Activated T-cell treated with anti-CD3 and anti-CD28 coated beads, Interleukin-2, amount 50 U/mL, for 72 hours (primary cell): ENCODE measurements at regions not wholly inside any gene's neighbourhood (a gene's known extent, or its start where the extent isn't known, plus 50 kb on each side); places are given as distances from the start of the nearest gene placed in this dataset.
"Not testable (repeated sequence)": the region's sequence is repeated elsewhere in the genome, so short reads cannot be mapped to it uniquely, and the experiment has no call there.

Experiments
- ATAC-seq, 2 donors: fragments of 150-1000 bp; cut with Tn5 transposase; replicated peaks in 1 of 2; 2 replicates each; pipeline ENCODE4 v1.10.0; 2021; ENCODE audit warnings: moderate library complexity in 2 of 2, mild to moderate bottlenecking in 1 of 2
- DNase-seq, 2 donors: peaks; one replicate each; pipeline ENCODE4 v3.0.0; 2021 to 2022; ENCODE audit warnings: mixed read lengths in 1 of 2
- H3K27ac Mint-ChIP-seq: one replicate; pipeline ENCODE4 v1.8.0; 2022; ENCODE audit warnings: mild to moderate bottlenecking, moderate library complexity, mixed read lengths
- H3K27me3 Mint-ChIP-seq: one replicate; pipeline ENCODE4 v1.8.0; 2022; ENCODE audit warnings: low read depth, mixed read lengths
- H3K36me3 Mint-ChIP-seq, 2 donors: one replicate each; pipeline ENCODE4 v1.8.0; 2022; ENCODE audit warnings: mixed read lengths in 2 of 2, mild to moderate bottlenecking in 1 of 2; ENCODE audit not compliant: insufficient read depth in 2 of 2
- H3K4me1 Mint-ChIP-seq: one replicate; pipeline ENCODE4 v1.8.0; 2022; ENCODE audit warnings: low read depth, mixed read lengths
- H3K4me3 Mint-ChIP-seq, 2 donors: one replicate each; pipeline ENCODE4 v1.8.0; 2022; ENCODE audit warnings: mild to moderate bottlenecking in 2 of 2, mixed read lengths in 2 of 2, moderate library complexity in 2 of 2
- H3K9me3 Mint-ChIP-seq, 2 donors: one replicate each; pipeline ENCODE4 v1.8.0; 2022; ENCODE audit warnings: mixed read lengths in 2 of 2

DNA sequence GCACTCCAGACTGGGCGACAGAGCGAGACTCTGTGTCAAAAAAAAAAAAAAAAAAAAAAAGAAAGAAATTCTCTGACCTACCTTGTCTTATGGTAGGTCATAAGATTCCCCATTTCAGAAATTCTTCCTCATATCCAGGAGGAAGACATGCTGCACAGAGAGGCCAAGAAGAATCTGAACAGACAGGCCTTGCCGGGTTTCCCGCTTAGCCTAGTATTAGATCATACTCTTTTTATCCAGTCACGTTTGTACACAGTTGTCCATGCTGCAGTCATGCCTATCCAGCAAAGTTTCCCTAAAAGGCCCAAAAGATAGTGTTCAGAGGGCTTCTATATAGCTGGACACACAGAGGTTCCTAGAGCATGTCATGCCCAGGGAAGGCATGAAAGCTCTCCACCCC lies 93.6 kb upstream of the CHODL start:
- ATAC-seq (no peak), DNase-seq (no peak)
- Mint-ChIP-seq H3K4me1 (no peaks in the 10 kb centered on the region), H3K27ac (no peak overlapping the region), H3K36me3 (no peaks in the 10 kb centered on the region), H3K9me3 (peaks cover 0 to 2% of the 10 kb centered on the region in 2 donors), H3K27me3 (no peaks in the 10 kb centered on the region), H3K4me3 (no peak overlapping the region)

DNA sequence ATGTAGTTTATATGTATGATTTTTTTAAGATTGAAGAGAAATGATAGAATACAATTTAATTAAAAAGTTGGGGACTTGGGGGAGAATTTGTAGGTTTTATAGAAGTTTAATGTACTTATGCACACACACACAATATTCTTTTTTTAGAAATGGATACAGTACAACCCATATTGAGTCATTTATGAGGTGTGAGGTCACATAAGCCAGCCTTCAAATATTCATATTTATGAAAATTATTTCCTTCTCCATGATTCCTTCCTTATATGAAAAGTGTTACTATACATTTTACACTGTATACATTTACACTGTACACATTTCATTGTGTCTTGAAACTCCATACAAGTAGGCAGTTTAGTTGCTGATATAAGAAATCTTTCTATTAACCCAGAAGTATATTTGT lies 96.2 kb upstream of the CHODL start:
- ATAC-seq, result no peak
- no peaks in the 10 kb centered on the region for H3K27me3 Mint-ChIP-seq

GRCh38 chr21:18147678-18148077 lies 97.0 kb upstream of the CHODL start:
- no peak for DNase-seq
- Mint-ChIP-seq H3K4me3 (no peak overlapping the region), H3K27me3 (no peaks in the 10 kb centered on the region), H3K9me3 (peaks cover 0 to 2% of the 10 kb centered on the region in 2 donors), H3K36me3 (no peaks in the 10 kb centered on the region), H3K27ac (no peak overlapping the region), H3K4me1 (no peaks in the 10 kb centered on the region)
- ATAC-seq, result no peak

More for the DNA sequence above, 96.2 kb upstream of the CHODL start:
- no peak for DNase-seq
- H3K9me3 Mint-ChIP-seq, result peaks cover 0 to 2% of the 10 kb centered on the region in 2 donors
- no peaks in the 10 kb centered on the region for H3K36me3 Mint-ChIP-seq
- H3K4me3 Mint-ChIP-seq, result no peak overlapping the region
- no peak overlapping the region for H3K27ac Mint-ChIP-seq
- no peaks in the 10 kb centered on the region for H3K4me1 Mint-ChIP-seq

- no peaks in the 10 kb centered on the region for H3K4me1 Mint-ChIP-seq
Observed at GRCh38 chr21:18146820-18147219, 97.8 kb upstream of the CHODL start.

DNA sequence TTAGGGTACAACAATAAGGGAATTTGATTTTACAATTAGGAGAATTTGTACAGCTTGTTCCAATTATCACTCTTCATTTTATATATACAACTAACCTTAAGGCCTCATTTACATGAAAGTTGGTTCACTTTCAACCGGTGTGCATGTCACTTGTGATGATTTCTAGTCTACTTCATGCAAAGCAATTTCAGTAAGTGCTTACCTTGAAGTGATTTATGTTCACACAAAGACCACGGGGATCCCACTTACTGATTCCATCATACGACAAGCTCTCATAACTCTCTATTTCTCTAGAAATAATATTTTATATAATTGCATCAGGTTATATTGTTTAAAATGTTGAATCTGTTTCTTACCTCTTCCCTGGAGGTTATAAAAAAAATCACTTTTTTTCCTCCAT lies 100.3 kb upstream of the CHODL start:
- peaks cover 0 to 2% of the 10 kb centered on the region in 2 donors for H3K9me3 Mint-ChIP-seq
- no peaks in the 10 kb centered on the region for H3K4me1 Mint-ChIP-seq
- ATAC-seq, result no peak
- H3K27ac Mint-ChIP-seq, result no peak overlapping the region
- no peak overlapping the region for H3K4me3 Mint-ChIP-seq
- H3K27me3 Mint-ChIP-seq, result no peaks in the 10 kb centered on the region
- no peak for DNase-seq
- H3K36me3 Mint-ChIP-seq, result no peaks in the 10 kb centered on the region

More at GRCh38 chr21:18146820-18147219, 97.8 kb upstream of the CHODL start:
- ATAC-seq (no peak), DNase-seq (no peak)
- Mint-ChIP-seq H3K4me3 (no peak overlapping the region), H3K9me3 (peaks cover 0 to 2% of the 10 kb centered on the region in 2 donors), H3K27ac (peak overlapping the region; percentile 71), H3K36me3 (no peaks in the 10 kb centered on the region), H3K27me3 (no peaks in the 10 kb centered on the region)

DNA sequence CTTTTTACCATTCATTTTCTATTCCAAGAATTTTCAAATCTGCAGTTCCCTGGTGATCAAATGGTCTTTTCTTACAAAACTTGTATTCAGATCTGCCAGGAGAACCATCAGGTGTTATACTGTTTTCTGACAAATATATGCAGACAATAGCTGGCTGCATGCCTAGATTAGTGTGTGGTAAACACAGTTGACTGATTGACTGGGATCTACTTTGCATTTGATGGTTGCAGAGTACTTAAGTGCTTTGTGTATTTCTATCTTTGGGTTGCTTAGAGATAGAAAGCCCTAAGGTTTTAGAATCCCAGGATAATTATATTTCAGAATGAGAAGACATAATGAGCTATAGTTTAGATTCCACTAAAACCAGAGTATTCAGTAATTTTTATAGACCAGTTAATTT lies 102.0 kb upstream of the CHODL start:
- Mint-ChIP-seq H3K27me3 (no peaks in the 10 kb centered on the region), H3K9me3 (peaks cover 0 to 4% of the 10 kb centered on the region in 2 donors), H3K36me3 (peaks cover 0 to 1% of the 10 kb centered on the region in 2 donors), H3K4me1 (no peaks in the 10 kb centered on the region), H3K27ac (no peak overlapping the region), H3K4me3 (no peak overlapping the region)
- no peak for ATAC-seq
- DNase-seq, result no peak

- no peaks in the 10 kb centered on the region for H3K4me1 Mint-ChIP-seq
- no peak overlapping the region for H3K27ac Mint-ChIP-seq
- peaks cover 0 to 4% of the 10 kb centered on the region in 2 donors for H3K9me3 Mint-ChIP-seq
- no peak overlapping the region for H3K4me3 Mint-ChIP-seq
- ATAC-seq (no peak), DNase-seq (no peak)
- no peaks in the 10 kb centered on the region for H3K27me3 Mint-ChIP-seq
- H3K36me3 Mint-ChIP-seq, result peaks cover 0 to 1% of the 10 kb centered on the region in 2 donors
Observed at GRCh38 chr21:18138507-18138906, 106.1 kb upstream of the CHODL start.

GRCh38 chr21:18129526-18129925 lies 115.1 kb upstream of the CHODL start:
- Mint-ChIP-seq H3K36me3 (no peaks in the 10 kb centered on the region), H3K4me1 (no peaks in the 10 kb centered on the region), H3K27me3 (no peaks in the 10 kb centered on the region), H3K4me3 (no peak overlapping the region), H3K9me3 (peaks cover 2% of the 10 kb centered on the region in 2 donors), H3K27ac (no peak overlapping the region)
- DNase-seq (no peak), ATAC-seq (no peak)

- no peaks in the 10 kb centered on the region for H3K4me1 Mint-ChIP-seq
- no peak overlapping the region for H3K4me3 Mint-ChIP-seq
- no peak for ATAC-seq
- no peaks in the 10 kb centered on the region for H3K27me3 Mint-ChIP-seq
- no peaks in the 10 kb centered on the region for H3K36me3 Mint-ChIP-seq
- H3K27ac Mint-ChIP-seq, result no peak overlapping the region
- DNase-seq, result no peak
- H3K9me3 Mint-ChIP-seq, result no peaks in the 10 kb centered on the region
Observed at GRCh38 chr21:18118566-18118965, 126.1 kb upstream of the CHODL start.

- no peak for ATAC-seq
- Mint-ChIP-seq H3K4me3 (no peak overlapping the region), H3K4me1 (no peaks in the 10 kb centered on the region), H3K27me3 (no peaks in the 10 kb centered on the region), H3K36me3 (no peaks in the 10 kb centered on the region), H3K27ac (no peak overlapping the region), H3K9me3 (peaks cover 0 to 1% of the 10 kb centered on the region in 2 donors)
- no peak for DNase-seq
Observed at GRCh38 chr21:18117176-18117575, 127.5 kb upstream of the CHODL start.

GRCh38 chr21:18114810-18115209 lies 129.8 kb upstream of the CHODL start:
- ATAC-seq (no peak), DNase-seq (no peak)
- H3K36me3 Mint-ChIP-seq, result no peaks in the 10 kb centered on the region
- H3K4me3 Mint-ChIP-seq, result no peak overlapping the region
- H3K27ac Mint-ChIP-seq, result no peak overlapping the region
- H3K9me3 Mint-ChIP-seq, result peaks cover 0 to 1% of the 10 kb centered on the region in 2 donors
- no peaks in the 10 kb centered on the region for H3K27me3 Mint-ChIP-seq
- no peaks in the 10 kb centered on the region for H3K4me1 Mint-ChIP-seq

- no peaks in the 10 kb centered on the region for H3K4me1 Mint-ChIP-seq
- H3K36me3 Mint-ChIP-seq, result no peaks in the 10 kb centered on the region
- ATAC-seq (no peak), DNase-seq (no peak)
- no peak overlapping the region for H3K27ac Mint-ChIP-seq
- H3K9me3 Mint-ChIP-seq, result peaks cover 2 to 4% of the 10 kb centered on the region in 2 donors
- no peaks in the 10 kb centered on the region for H3K27me3 Mint-ChIP-seq
- no peak overlapping the region for H3K4me3 Mint-ChIP-seq
Observed at GRCh38 chr21:18104802-18105201, 139.8 kb upstream of the CHODL start.

DNA sequence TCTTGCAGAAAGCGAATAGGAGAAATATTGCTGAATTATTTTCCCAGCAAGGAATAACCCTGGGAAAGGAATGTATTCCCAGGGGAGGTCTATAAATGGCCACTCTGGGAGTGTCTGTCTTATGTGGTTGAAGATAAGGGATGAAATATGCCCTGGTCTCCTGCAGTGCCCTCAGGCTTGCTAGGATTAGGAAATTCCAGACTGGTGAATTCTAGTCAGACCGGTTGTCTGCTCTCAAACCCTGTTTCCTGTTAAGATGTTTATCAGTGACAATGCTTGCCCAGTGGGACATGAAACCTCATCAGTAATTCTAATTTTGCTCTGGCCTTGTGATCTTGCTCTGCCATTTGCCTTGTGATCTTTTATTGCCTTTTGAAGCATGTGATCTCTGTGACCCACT lies 148.2 kb upstream of the CHODL start:
- H3K9me3 Mint-ChIP-seq, result peaks cover 16 to 26% of the 10 kb centered on the region in 2 donors
- H3K27ac Mint-ChIP-seq, H3K4me1 Mint-ChIP-seq: not testable (repeated sequence)

DNA sequence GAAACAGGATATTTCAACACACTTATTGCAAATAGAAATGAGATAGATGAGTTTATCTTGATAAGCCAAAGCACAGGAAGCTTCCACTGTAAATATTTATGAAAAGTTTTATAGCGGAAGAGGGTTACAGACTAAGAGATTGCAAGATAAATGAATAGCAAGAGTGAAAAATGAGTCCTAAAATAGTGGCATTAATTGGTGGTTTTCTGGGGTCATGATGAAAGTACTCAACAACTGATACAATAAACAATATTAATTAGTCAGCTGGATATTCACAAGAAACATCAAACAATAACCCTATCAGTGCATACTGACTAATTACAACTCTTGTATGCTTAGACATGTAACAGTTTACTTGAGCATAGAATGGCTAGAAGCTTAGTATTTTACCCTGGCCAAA lies 154.8 kb upstream of the CHODL start:
- no peak overlapping the region for H3K4me3 Mint-ChIP-seq
- no peak overlapping the region for H3K27ac Mint-ChIP-seq
- peaks cover 0 to 3% of the 10 kb centered on the region in 2 donors for H3K36me3 Mint-ChIP-seq
- no peaks in the 10 kb centered on the region for H3K4me1 Mint-ChIP-seq
- DNase-seq, result no peak
- ATAC-seq, result no peak
- H3K27me3 Mint-ChIP-seq, result no peaks in the 10 kb centered on the region
- peaks cover 13 to 18% of the 10 kb centered on the region in 2 donors for H3K9me3 Mint-ChIP-seq

More for the DNA sequence above, 148.2 kb upstream of the CHODL start:
- not testable (repeated sequence) for ATAC-seq, H3K27me3 Mint-ChIP-seq, DNase-seq, H3K4me3 Mint-ChIP-seq, H3K36me3 Mint-ChIP-seq
